HG02852 (cell line): ENCODE measurements at regions not wholly inside any gene's neighbourhood (a gene's known extent, or its start where the extent isn't known, plus 50 kb on each side); places are given as distances from the start of the nearest gene placed in this dataset.
"Not testable (repeated sequence)": the region's sequence is repeated elsewhere in the genome, so short reads cannot be mapped to it uniquely, and the experiment has no call there.

Experiments
- ATAC-seq: cut with Tn5 transposase; IDR thresholded peaks from one replicate; pipeline ENCODE4 v1.9.1; 2021; ENCODE audit warnings: mild to moderate bottlenecking, moderate library complexity; ENCODE audit not compliant: unreplicated experiment

DNA sequence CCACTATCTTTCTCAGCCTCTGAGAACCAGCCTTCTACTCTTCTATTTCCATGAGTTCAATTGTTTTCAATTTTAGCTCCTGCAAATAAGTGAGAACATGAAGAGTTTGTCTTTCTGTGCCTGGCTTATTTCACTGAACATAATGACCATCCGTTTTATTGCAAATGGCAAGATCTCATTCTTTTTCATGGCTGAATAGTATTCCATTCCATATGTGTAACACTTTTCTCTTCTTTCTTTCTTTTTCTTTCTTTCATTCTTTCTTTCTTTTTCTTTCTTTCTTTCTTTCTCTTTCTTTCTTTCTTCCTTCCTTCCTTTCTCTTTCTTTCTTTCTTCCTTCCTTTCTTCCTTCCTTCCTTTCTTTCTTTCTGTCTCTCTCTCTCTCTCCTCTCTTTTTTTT is 228.7 kb downstream of the SHOX start:
- no peak for ATAC-seq

DNA sequence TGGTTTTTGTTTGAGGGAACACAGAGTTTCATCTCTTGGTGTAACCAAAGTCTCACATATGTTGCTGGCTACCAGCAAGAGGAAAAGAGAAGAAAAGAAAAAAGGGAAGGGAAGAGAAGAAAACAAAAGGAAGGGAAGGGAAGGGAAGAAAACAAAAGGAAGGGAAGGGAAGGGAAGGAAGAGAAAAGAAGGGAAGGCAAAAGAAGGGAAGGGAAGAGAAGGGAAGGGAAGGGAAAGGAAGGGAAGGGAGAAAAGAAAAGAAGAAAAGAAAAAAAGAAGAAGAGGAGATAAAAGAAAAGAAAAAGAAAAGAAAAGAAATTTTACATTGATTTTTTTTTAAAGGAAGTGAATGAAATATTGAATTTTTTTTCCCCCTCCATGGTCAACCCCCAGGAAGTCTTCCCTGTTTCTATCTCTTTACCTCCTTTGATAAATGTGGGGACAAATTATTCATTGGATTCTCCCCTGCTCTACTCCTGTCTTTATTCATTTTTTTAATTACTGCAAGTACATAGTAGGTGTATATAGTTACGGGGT is 228.0 kb downstream of the SHOX start:
- ATAC-seq = no peak

DNA sequence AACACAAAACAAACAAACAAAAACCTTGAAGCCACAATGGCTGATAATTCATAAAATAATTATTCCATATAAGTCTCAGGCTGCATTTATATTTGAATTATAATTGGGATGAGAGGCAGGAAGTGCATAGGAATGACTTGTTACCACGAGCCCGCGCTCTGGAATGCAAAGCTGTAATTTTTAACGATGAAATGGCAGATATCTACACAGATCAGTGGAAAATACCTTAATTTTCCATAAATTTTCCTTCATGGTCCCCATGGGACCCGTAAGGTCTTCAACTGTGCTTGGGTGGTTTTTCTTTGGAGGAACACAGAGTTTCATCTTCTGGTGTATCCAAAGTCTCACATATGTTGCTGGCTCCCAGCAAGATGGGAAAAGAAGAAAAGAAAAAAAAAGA is 226.8 kb downstream of the SHOX start:
- ATAC-seq = no peak

DNA sequence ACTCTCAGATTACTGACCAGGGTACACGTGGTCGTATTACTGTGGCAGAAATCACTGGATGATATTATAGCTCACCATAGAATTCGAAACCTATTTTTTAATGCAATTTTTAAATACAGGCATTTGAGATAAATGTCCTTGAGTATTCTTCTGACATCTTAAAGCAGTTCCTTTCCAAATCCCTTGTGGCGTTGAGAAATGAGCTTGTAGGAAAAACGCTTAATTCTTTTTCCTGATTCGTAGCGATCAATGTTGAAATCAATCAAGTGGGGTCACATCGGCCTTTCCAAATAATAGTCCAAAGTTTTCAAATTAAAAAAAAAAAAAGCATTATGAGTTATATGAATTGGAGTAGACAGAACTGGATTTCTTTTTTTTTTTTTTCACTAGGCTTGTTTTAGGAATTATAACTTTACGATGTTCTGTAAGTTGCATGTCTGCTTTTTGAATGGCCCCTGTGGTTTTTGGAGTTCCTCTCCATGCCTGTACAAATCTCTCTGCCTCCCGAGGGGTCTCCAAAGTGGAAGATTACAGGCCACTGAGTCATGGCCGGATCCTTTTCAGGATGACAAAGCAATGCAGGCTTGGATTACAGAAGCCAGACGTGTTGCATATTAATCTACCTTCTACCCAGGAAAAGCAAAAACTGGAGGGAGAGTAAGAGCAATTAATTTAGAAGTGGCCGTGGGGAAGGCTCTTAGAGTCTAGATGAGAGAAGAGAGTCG is 226.1 kb downstream of the SHOX start:
- no peak for ATAC-seq

DNA sequence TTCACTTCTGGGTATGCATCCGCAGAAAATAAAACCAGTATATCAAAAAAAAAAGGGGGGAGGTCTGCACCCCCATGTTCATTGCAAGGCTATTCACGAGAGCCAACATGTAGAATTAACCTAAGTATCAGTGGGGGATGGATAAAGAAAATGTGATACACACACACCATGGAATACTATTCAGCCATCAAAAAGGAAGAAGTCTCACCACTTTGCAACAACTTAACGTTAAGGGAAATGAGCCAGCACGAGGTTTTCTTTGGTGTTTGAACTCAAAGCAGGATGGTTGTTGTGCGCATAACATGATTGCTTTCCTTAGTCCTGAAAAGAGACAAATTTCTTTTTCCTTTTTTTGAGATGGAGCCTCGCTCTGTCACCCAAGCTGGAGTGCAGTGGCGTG is 222.7 kb downstream of the SHOX start:
- ATAC-seq = no peak

DNA sequence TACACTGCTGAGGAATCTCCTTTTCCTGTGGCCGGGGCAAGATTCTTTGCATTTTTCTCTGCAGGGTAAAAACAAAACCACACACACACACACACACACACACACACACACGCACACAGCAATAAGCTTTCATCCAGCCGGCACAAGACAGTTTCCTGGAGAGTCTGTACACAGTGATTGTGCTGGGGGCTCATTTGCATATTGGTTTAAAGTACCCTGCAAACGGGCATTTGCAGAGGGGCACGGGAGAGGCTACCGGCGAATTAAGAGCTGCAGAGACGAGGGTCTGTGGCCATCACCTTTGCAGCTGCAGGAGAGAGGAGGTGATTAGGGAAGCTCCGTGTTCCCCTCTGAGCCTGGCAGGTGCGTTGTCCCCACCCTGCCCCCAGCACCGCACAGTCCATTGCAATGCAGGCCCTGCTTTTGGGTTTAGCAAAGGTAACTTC is 219.9 kb downstream of the SHOX start:
- no peak for ATAC-seq

DNA sequence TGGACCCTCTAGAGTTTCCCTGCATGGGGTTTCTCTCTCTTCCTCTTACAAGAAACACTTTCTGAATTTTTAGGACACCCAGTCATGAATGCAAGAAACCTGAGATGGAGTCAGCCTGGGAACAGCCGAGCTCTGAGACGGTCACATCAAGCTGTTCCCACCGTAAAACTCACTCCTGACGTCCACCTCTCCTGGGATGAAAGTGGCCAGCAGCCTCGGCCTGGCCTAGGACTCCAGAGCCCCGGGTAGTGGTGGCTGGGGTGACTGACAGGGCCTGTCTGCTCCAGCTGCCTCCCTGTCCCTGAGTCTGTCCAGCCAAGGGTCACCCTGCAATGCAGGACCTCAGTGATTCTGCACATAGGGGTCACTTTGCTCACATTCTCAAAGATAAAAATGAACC is 217.8 kb downstream of the SHOX start:
- no peak for ATAC-seq

DNA sequence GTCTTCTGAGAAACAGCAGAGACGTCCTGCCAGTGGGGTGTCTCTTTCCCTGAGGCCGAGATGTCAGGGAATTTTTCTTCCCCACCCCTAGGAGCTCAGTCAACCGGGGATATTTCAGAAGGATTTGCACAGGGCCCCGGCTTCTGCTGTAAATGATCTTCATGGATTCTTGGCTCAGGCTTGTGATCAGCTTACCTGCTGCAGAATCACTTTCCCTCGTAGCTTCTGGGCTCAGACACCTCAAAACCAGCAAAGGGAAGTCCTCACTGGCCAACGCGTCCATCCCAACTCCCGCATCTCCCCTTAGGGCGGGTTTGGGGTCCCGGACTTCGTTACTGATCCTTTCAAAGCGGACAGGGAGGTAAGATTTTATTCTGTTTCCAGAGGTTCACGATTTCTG is 212.7 kb downstream of the SHOX start:
- no peak for ATAC-seq

DNA sequence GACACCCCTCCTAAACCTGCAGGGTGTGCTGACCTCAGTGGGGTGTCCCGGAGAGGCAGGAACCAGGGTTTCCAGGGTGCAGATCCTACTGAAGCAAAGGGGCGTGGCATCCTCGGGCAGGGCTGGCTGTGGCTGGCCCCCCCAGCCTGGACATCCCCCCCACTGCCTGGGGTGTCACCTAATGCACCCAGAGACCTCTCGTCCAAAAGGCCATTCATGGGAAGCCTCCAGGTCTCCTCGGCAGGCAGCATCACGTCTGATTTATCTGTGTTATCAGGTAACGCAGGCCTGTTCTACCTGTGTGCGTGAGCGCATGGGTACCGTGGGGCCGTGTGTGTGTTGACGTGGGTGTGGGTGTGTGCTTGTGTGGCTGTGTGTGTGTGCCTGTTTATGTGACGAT is 210.0 kb downstream of the SHOX start:
- no peak for ATAC-seq

DNA sequence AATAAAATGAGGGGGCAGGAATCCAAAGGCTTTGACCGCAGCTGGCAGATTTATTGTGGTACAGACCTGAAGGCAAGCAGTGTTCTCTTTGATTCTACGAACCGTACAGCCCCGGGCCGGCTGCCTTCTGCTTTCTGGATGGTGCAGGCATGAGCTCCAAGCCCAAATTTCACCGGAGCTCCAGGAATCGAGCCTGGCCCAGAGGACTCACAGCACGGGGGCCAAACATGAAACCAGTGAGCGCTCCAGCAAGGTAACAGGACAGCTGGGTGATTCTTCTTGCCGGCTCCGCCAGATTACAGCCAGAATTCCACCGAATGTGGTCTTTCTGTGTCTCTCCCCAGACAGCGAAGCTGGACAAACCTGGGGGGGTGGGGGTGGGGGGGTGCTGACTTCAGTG is 208.1 kb downstream of the SHOX start:
- ATAC-seq = not testable (repeated sequence)

DNA sequence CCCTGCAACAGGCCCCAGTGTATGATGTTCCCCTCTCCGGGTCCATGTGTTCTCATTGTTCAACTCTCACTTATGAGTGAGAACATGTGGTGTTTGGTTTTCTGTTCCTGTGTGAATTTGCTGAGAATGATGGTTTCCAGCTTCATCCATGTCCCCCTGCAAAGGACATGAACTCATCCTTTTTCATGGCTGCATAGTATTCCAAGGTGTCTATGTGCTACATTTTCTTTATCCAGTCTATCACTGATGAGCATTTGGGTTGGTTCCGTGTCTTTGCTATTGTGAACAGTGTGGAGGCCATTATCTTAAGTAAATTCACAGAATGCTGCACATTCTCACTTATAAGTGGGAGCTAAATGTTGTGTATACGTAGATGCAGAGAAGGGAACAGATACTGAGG is 205.3 kb downstream of the SHOX start:
- ATAC-seq = not testable (repeated sequence)

DNA sequence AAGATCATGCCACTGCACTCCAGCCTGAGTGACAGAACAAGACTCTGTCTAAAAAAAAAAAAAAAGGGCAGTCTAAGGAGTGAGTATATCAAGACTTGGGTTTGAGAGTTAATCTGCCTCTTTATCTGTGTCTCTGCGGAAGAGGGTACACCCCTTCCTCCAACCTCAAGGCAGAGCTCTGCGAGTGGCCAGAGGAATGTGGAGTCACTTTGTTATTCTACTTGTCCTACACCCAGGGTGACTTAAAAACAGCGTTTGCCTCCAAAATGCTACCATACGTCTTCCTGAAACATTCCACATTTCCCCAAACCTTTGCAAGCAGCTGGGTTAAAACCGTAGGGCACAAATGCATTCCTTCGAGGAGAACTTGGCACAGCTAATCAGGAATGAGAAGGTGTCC is 199.9 kb downstream of the SHOX start:
- no peak for ATAC-seq

DNA sequence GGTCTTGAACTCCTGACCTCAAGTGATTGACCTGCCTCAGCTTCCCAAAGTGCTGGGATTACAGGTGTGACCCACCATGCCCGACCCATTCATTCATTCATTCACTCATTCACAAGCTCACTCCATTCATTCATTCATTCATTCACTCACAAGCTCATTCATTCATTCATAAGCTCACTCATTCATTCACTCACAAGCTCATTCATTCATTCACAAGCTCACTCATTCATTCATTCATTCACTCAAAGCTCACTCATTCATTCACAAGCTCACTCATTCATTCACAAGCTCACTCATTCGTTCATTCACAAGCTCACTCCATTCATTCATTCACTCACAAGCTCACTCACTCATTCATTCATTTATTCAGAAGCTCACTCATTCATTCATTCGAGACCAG is 198.6 kb downstream of the SHOX start:
- no peak for ATAC-seq

DNA sequence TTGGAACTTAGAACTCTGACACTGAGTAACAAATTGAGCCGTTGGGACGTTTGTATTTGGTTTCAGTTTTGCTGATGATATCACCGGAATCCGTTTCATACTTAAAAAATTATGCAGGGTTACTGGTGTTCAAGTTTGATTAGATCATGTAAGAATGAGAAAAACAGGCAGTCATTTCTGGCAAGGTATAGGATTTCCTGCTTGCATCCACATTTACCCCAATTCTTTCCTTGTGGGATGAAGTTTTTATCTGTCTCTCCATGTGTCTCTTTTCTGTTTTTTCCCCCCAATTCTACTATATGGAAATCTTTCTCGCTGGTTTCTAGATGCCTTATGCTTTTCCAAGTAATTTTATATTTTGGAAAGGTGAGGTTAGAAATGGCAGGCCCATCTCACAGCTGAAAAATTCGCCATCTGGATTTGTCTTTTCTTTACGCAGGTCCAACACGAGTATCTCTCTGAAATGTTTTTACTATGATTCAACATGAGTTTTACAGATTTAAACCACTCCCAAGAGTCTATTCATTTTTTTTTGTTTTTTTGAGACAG is 197.9 kb downstream of the SHOX start:
- ATAC-seq = no peak

DNA sequence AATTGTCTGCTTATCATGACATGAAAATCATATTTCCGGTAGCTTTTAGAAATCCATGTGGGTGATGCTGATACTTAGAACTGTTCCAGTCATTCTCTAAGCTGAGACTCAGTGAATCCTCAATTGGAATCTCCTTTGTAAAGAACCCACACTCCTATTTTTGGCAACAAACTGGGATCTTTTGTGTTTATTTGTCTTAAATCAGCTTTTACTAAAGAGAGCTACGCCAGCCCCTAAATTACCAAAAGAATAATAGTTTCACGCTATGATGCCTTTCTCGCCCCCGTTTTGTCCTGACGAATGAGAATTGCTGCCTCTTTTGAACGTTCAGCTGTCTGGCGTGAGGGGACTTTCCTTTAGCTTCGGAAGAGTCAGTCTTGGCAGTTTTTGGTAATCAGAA is 195.9 kb downstream of the SHOX start:
- ATAC-seq = no peak

DNA sequence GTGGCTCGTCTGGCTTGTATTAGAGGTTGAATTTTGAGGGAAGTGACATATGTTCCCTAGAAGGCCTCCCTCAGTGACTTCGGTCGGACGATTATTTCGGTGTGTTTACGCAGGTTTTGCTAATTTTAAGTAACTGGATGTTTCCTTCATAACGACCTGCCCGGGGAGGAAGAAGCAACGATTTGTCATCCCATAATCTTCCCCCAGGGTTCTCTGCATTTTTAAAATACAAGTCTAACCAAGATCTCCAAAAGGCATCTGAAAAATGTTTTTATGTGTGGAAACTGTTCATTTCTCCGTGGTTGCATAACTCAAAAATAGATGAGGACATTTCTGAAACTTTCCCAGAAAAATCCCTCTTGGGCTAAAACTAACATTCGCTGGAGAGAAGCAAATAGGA is 195.4 kb downstream of the SHOX start:
- ATAC-seq = no peak

DNA sequence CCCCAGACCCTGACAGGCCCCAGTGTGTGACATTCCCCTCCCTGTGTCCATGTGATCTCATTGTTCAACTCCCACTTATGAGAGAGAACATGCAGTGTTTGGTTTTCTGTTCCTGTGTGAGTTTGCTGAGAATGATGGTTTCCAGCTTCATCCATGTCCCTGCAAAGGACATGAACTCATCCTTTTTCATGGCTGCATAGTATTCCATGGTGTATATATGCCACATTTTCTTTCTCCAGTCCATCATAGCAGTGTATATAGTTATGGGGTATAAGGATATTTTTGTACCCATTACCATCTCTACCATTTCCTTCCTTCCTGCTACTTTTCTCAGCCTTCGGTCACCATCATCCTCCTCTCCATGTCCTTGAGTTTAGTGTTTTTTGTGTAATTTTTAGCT is 192.5 kb downstream of the SHOX start:
- ATAC-seq = not testable (repeated sequence)

DNA sequence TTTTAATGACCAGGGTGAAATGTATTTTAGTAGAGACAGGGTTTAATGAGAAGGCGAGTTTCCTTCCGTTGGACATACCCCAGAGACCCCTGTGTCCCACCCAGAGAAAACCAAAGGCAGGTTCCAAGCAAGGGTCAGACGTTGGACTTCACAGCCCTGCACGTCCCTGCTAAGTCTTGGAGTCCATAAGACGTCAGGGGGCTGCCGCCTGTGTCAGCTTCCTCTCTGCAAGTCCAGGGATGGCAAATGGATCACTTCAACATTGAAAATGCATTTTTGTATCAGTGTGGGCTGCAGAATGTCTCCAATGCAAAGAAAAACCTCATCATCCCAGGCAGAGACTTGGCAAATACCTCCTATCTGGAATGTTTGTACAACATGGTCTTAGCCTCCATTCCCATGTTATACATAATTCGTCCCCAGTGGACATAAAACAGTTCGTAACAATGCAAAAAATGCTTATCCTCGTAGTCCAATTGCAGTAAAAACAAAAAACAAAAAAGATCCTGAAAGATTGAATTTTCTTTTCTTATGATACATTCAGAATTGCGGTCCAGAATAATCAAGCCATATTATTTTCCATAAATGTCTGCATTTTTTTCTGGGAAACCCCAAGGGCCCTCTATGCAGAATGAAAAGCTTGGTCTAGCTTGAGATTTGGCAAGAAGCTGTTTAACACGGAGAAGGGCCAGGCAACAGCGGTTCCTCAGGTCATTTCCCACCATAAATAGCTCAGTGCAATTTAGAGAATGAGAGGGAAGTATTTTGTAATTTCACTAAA is 190.9 kb downstream of the SHOX start:
- no peak for ATAC-seq

DNA sequence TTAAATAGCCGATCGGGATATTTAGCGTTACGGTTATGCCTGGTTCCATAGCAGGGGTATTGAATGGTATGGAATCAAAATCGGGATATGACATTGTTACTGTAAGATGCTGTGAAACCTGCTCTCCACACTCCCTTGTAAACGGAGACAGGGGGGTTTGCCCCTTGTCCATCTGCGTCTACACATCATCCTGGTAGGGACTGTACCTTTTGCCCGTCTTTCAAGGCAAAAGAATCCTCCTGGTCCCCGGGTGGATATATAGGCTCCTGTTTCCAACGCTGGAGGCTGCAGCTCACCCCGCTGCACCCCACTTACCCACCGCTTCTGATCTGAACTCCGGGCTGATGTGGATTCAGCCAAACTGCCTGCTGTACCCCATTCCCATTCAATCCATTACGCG is 189.1 kb downstream of the SHOX start:
- ATAC-seq = no peak

DNA sequence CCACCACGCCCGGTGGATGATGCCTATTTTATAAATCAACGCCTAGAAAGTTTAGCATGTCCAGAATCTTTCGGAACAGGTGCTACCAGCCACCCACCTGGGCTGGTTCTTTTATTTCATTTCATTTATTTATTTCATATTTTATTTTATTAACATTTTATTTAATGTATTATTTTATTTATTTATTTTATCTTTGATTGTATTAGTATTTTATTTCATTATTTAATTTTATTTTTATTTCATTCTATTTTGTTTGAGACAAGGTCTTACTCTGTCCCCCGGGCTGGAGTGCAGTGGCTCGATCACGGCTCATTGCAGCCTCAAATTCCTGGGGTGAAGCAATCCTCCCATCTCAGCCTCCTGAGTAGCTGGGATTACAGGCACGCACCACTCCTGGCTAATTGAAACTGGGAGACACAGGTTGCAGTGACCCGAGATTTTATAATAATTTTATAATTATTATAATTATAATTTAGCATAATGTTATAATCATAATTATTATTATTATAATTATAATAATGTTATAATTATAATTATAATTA is 187.2 kb downstream of the SHOX start:
- ATAC-seq = no peak

DNA sequence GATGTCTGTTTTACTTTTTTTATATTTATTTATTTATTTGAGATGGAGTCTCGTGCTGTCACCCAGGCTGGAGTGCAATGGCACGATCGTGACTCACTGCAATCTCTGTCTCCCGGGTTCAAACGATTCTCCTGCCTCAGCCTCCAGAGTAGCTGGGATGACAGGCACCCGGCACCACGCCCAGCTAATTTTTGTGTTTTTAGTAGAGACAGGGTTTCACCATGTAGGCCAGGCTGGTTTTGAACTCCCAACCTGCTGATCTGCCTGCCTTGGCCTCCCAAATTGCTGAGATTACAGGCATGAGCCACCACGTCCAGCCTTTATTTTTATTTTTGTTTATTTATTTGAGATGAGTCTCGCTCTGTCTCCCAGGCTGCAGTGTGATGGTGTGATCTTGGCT is 186.6 kb downstream of the SHOX start:
- ATAC-seq = not testable (repeated sequence)

DNA sequence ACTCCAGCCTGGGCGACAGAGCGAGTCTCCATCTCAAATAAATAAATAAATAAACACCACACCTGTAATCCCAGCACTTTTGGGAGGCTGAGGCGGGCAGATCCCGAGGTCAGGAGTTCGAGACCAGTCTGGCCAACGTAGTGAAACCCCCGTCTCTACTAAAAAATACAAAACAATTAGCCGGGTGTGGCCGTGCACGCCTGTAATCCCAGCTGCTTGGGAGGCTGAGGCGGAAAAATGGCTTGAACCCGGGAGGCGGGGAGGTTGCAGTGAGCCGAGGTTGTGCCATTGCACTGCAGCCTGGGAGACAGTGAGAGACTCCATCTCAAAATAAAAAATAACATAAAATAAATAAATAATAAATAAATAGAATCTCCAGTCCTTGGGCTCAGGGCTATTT is 185.8 kb downstream of the SHOX start:
- no peak for ATAC-seq
